Sigmoid colon (tissue), 6 donors: ENCODE measurements at regions not wholly inside any gene's neighbourhood (a gene's known extent, or its start where the extent isn't known, plus 50 kb on each side); places are given as distances from the start of the nearest gene placed in this dataset.

Experiments
- DNase-seq: peaks from one replicate; pipeline ENCODE4 v3.0.0-alpha.2; 2019
- H3K27ac ChIP-seq, 4 donors: fragments of 200-600 bp; sonication (generic); one replicate each; pipeline ENCODE4 v1.5.1; 2016 to 2019; ENCODE audit warnings: mild to moderate bottlenecking in 1 of 4
- H3K27me3 ChIP-seq, 3 donors: fragments of 200-600 bp; sonication (generic); one replicate each; pipeline ENCODE4 v1.5.1; 2019; ENCODE audit warnings: mild to moderate bottlenecking in 1 of 3
- H3K36me3 ChIP-seq, 4 donors: fragments of 200-600 bp; sonication (generic); one replicate each; pipeline ENCODE4 v1.5.1; 2016 to 2019
- H3K4me1 ChIP-seq, 4 donors: fragments of 200-600 bp; sonication (generic); one replicate each; pipeline ENCODE4 v1.5.1; 2017 to 2019
- H3K4me3 ChIP-seq, 4 donors: fragments of 200-600 bp; sonication (generic); one replicate each; pipeline ENCODE4 v1.5.1; 2017 to 2019; ENCODE audit warnings: mild to moderate bottlenecking in 2 of 4, moderate library complexity in 1 of 4
- H3K9me3 ChIP-seq, 4 donors: fragments of 200-600 bp in 3 of 4; sonication (generic) in 3 of 4; one replicate each; pipeline versions ENCODE4 v1.5.1 to v1.6.1; 2013 to 2019
- EP300 ChIP-seq, 4 donors: sonication (generic); formaldehyde crosslinking; IDR thresholded peaks; one replicate each; pipeline ENCODE4 v1.6.1; 2017; ENCODE audit warnings: antibody characterized with exemption in 4 of 4
- POLR2A ChIP-seq, 2 donors: fragments of 450-650 bp; IDR thresholded peaks; one replicate each; pipeline ENCODE4 v1.6.1; 2016; ENCODE audit warnings: antibody characterized with exemption in 2 of 2, mild to moderate bottlenecking in 2 of 2, moderate library complexity in 2 of 2
- POLR2AphosphoS5 ChIP-seq, 4 donors: sonication (generic); formaldehyde crosslinking; IDR thresholded peaks; one replicate each; pipeline ENCODE4 v1.6.1; 2017; ENCODE audit warnings: antibody characterized with exemption in 4 of 4
- WGBS, 2 donors: extraction: QIAGEN DNeasy Blood & Tissue Kit; methylation state at CpG; one replicate each; pipeline ENCODE4 v1.1.7; 2013; 5-methylcytosine and 5-hydroxymethylcytosine counted together
- intact Hi-C: fragments of 100-400 bp; cut with DNase I; formaldehyde crosslinking; loops from one replicate; pipeline ENCODE4 v1.15.1; 2023
- TF ChIP-seq, protein P1 (sequence below), 4 experiments: fragments of 450-650 bp in 3 of 4; fragments of 200-600 bp in 1 of 4; IDR thresholded peaks; one replicate each; pipeline ENCODE4 v1.5.1; 2016 to 2019; ENCODE audit warnings: antibody characterized with exemption in 4 of 4, mild to moderate bottlenecking in 3 of 4, moderate library complexity in 2 of 4
- donor health status: healthy with polysubstance abuse.
- donor health status: healthy.

DNA sequence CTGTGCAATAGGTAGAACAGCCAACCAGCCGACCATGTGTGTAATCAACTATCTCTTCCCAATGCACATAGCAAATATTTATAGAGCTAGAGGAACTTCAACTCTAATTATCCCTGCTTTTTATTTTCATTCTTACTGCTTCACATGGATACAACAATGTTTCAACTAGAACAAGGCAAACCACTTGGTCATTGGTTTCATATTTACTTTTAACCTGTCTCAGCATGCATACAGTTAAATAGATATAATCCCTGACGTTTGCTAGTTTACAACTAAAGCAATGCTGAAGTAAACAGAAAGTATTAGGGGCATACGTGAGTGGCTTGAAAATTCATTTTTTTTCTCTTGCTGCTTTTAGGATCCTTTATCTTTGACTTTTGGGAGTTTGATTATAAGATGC, 318.5 kb upstream of the MAP3K7 start:
- no peak overlapping the region for H3K4me3 ChIP-seq
- no peaks in the 10 kb centered on the region for H3K36me3 ChIP-seq
- DNase-seq: no peak
- H3K9me3 ChIP-seq: peaks cover 0 to 6% (median 0%) of the 10 kb centered on the region in 4 donors
- H3K4me1 ChIP-seq: no peaks in the 10 kb centered on the region
- 23 to 65% methylated on average over 3 of the region's 3 CpGs for WGBS, 2 donors
- no peak overlapping the region for H3K27ac ChIP-seq
- no peaks in the 10 kb centered on the region for H3K27me3 ChIP-seq
- TF ChIP-seq POLR2A (IDR thresholded peaks at IDR 0.05): no peak
- TF ChIP-seq POLR2AphosphoS5 (IDR thresholded peaks at IDR 0.05): no peak
- TF ChIP-seq, protein P1, sequence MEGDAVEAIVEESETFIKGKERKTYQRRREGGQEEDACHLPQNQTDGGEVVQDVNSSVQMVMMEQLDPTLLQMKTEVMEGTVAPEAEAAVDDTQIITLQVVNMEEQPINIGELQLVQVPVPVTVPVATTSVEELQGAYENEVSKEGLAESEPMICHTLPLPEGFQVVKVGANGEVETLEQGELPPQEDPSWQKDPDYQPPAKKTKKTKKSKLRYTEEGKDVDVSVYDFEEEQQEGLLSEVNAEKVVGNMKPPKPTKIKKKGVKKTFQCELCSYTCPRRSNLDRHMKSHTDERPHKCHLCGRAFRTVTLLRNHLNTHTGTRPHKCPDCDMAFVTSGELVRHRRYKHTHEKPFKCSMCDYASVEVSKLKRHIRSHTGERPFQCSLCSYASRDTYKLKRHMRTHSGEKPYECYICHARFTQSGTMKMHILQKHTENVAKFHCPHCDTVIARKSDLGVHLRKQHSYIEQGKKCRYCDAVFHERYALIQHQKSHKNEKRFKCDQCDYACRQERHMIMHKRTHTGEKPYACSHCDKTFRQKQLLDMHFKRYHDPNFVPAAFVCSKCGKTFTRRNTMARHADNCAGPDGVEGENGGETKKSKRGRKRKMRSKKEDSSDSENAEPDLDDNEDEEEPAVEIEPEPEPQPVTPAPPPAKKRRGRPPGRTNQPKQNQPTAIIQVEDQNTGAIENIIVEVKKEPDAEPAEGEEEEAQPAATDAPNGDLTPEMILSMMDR (IDR thresholded peaks at IDR 0.05): no peak
- no peak for TF ChIP-seq EP300 (IDR thresholded peaks at IDR 0.05)
- intact Hi-C loops: no loop called here

DNA sequence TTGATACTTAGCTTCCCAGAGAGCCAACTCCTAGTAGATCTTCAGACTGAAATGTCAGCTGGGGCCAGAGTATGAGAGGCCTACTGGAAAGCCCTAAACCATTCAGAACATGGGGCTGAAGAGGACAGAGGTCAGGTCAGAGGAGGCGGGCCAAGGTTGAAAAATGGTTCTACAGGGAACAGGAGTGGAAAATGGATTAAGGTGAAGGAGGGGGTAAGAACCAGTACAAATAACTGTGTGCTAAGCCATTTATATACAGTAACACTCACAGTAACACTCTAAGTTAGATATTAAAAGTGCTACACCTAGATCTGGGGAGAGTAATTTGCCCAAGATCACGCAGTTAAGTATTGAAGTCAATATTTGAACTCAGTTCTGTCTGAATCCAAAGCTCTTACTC, 313.2 kb upstream of the MAP3K7 start:
- peaks cover 0 to 6% (median 0%) of the 10 kb centered on the region in 4 donors for H3K9me3 ChIP-seq
- TF ChIP-seq EP300 (IDR thresholded peaks at IDR 0.05) (no peak), POLR2A (IDR thresholded peaks at IDR 0.05) (no peak), POLR2AphosphoS5 (IDR thresholded peaks at IDR 0.05) (no peak)
- TF ChIP-seq, protein P1 (IDR thresholded peaks at IDR 0.05): no peak
- intact Hi-C loops: no loop called here
- no peak for DNase-seq
- no peaks in the 10 kb centered on the region for H3K27me3 ChIP-seq
- H3K4me1 ChIP-seq: no peaks in the 10 kb centered on the region
- H3K27ac ChIP-seq: no peak overlapping the region
- no peak overlapping the region for H3K4me3 ChIP-seq
- 76 to 89% methylated on average over 2 of the region's 2 CpGs for WGBS, 2 donors
- H3K36me3 ChIP-seq: no peaks in the 10 kb centered on the region

DNA sequence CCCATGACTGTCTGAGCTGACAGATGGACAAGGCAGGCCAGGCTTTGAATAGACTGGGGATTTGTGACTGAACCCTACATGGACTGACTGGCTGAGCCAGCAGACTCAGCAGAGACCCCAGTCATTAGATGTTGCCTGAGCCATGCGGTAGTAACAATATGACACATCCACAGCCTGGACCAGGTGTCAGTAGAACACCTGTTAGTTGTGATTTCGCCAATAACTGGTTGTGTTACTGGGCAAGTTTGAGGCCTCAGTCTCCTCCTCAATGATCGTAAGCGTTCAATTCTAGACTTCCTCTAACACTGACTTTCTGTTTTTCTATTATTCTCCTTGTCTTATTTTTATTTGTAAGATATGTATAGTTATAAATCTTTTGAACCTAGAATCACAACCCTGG, 311.9 kb upstream of the MAP3K7 start:
- WGBS, 2 donors: 84 to 91% methylated on average over 4 of the region's 4 CpGs
- H3K4me3 ChIP-seq: no peak overlapping the region
- no peaks in the 10 kb centered on the region for H3K27me3 ChIP-seq
- no peaks in the 10 kb centered on the region for H3K4me1 ChIP-seq
- intact Hi-C loops: no loop called here
- peaks cover 0 to 6% (median 0%) of the 10 kb centered on the region in 4 donors for H3K9me3 ChIP-seq
- TF ChIP-seq POLR2AphosphoS5 (IDR thresholded peaks at IDR 0.05): no peak
- no peak for TF ChIP-seq POLR2A (IDR thresholded peaks at IDR 0.05)
- TF ChIP-seq EP300 (IDR thresholded peaks at IDR 0.05): no peak
- TF ChIP-seq, protein P1 (IDR thresholded peaks at IDR 0.05): no peak
- no peak overlapping the region for H3K27ac ChIP-seq
- no peak for DNase-seq
- H3K36me3 ChIP-seq: no peaks in the 10 kb centered on the region

DNA sequence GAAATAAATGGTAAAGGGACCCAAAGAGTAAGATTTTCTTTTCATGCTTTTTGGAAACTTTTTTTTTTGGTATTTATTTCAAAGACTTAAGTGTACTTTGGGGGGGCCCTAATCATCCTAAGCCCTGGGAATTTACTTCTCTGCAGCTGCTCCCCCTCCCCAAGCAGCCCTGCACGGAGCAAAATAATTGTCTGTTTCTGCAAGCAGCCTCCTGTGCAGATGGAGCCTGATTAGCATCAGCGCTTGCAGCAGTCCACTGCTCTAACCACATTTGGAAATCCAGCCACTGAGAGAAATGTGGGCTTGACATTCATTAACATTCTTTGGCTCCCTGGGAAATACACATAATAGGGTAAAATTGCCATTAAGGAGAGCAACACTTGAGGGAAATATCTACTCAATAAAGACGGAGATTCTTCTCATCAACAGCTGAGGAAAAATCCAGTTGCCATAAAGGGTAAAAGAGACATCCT, 309.2 kb upstream of the MAP3K7 start:
- H3K27me3 ChIP-seq: no peaks in the 10 kb centered on the region
- no peaks in the 10 kb centered on the region for H3K36me3 ChIP-seq
- H3K4me1 ChIP-seq: no peaks in the 10 kb centered on the region
- WGBS, 2 donors: 67 to 69% methylated on average over 3 of the region's 3 CpGs
- H3K9me3 ChIP-seq: no peaks in the 10 kb centered on the region
- intact Hi-C loops: no loop called here
- H3K4me3 ChIP-seq: no peak overlapping the region
- TF ChIP-seq POLR2A (IDR thresholded peaks at IDR 0.05): no peak
- TF ChIP-seq, protein P1 (IDR thresholded peaks at IDR 0.05): no peak
- no peak overlapping the region for H3K27ac ChIP-seq
- no peak for DNase-seq
